ENCODE measurements at regions not wholly inside any gene's neighbourhood (a gene's known extent, or its start where the extent isn't known, plus 50 kb on each side); places are given as distances from the start of the nearest gene placed in this dataset.

DNA sequence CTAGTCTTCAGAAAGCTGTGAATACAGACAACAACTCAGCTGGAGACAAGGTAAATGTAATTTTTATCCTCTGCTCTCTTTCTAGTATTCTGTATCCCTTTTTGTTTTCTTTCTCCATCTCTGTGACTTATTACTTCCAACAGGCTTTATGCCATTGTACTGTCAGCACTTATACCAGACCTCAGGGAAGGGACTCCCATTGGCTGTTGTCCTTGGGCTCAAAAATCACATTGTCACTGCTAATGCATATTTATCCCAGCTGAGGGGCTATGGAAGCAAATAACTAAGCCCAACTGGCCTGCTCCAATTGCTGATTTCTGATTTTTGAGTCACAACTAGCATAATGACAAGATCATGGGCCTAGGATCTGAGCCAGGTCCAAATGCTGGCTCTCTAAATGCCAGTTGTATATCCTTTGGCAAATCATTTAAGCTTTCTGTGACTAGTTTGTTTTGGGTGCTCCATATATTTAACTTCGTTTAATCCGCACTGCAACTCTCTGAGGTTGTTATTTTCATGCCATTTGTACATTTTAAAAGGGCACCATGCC is 395.1 kb upstream of the GNPDA2 start:
- no peak overlapping the region for H3K4me3 ChIP-seq (ENCODE audit: low read length)
- H3K36me3 ChIP-seq (ENCODE audit: control insufficient read depth, insufficient read depth, low read length) = no peaks in the 10 kb centered on the region
- DNase-seq = no peak
- H3K4me1 ChIP-seq (ENCODE audit: control insufficient read depth, insufficient read depth, low read length) = no peaks in the 10 kb centered on the region
- no peaks in the 10 kb centered on the region for H3K9me3 ChIP-seq (ENCODE audit: control insufficient read depth, low read depth, low read length)
- no peaks in the 10 kb centered on the region for H3K27me3 ChIP-seq (ENCODE audit: control insufficient read depth, insufficient read depth, low read length)
- H3K27ac ChIP-seq (ENCODE audit: low read length) = no peak overlapping the region
- WGBS (ENCODE audit: insufficient coverage, low lambda C conversion rate) = no CpG with 5 or more reads among the region's 2 CpGs

DNA sequence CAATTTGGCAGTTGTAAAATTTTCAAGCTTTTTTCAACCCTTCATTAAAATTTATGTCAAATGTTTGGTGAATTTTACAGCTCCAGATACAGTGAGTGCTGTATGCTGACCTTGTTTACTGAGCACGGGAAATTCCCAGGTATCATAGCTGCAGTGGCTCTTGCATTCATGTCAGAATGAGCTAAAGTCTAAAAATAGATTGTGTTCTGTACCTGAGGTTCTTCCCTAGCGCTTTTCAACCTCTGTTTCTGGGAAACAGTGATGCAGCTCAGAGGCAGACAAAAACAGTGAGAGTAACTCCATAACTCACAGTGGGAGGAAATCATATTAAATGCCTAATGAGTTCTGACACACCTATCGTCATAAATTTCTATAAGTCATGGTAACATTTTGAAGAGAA is 393.8 kb upstream of the GNPDA2 start:
- H3K27me3 ChIP-seq (ENCODE audit: control insufficient read depth, insufficient read depth, low read length) = no peaks in the 10 kb centered on the region
- H3K4me3 ChIP-seq (ENCODE audit: low read length) = no peak overlapping the region
- H3K27ac ChIP-seq (ENCODE audit: low read length) = no peak overlapping the region
- DNase-seq = no peak
- H3K4me1 ChIP-seq (ENCODE audit: control insufficient read depth, insufficient read depth, low read length) = no peaks in the 10 kb centered on the region
- 60% methylated on average over 2 of the region's 3 CpGs for WGBS (ENCODE audit: insufficient coverage, low lambda C conversion rate)
- H3K9me3 ChIP-seq (ENCODE audit: control insufficient read depth, low read depth, low read length) = no peaks in the 10 kb centered on the region
- no peaks in the 10 kb centered on the region for H3K36me3 ChIP-seq (ENCODE audit: control insufficient read depth, insufficient read depth, low read length)

GRCh38 chr4:45119376-45119775 is 393.0 kb upstream of the GNPDA2 start:
- Histone ChIP-seq H3K9me3 (ENCODE audit: control insufficient read depth, low read depth, low read length) (no peaks in the 10 kb centered on the region), H3K4me1 (ENCODE audit: control insufficient read depth, insufficient read depth, low read length) (no peaks in the 10 kb centered on the region), H3K36me3 (ENCODE audit: control insufficient read depth, insufficient read depth, low read length) (no peaks in the 10 kb centered on the region), H3K4me3 (ENCODE audit: low read length) (no peak overlapping the region), H3K27me3 (ENCODE audit: control insufficient read depth, insufficient read depth, low read length) (no peaks in the 10 kb centered on the region), H3K27ac (ENCODE audit: low read length) (no peak overlapping the region)
- no CpG with 5 or more reads among the region's 1 CpG for WGBS (ENCODE audit: insufficient coverage, low lambda C conversion rate)
- DNase-seq = no peak

GRCh38 chr4:45102716-45103115 is 376.4 kb upstream of the GNPDA2 start:
- Histone ChIP-seq H3K4me1 (ENCODE audit: control insufficient read depth, insufficient read depth, low read length) (no peaks in the 10 kb centered on the region), H3K9me3 (ENCODE audit: control insufficient read depth, low read depth, low read length) (no peaks in the 10 kb centered on the region), H3K27me3 (ENCODE audit: control insufficient read depth, insufficient read depth, low read length) (no peaks in the 10 kb centered on the region), H3K4me3 (ENCODE audit: low read length) (no peak overlapping the region), H3K36me3 (ENCODE audit: control insufficient read depth, insufficient read depth, low read length) (no peaks in the 10 kb centered on the region), H3K27ac (ENCODE audit: low read length) (no peak overlapping the region)
- DNase-seq = no peak

GRCh38 chr4:45100956-45101818 is 374.8 kb upstream of the GNPDA2 start:
- Histone ChIP-seq H3K27me3 (ENCODE audit: control insufficient read depth, insufficient read depth, low read length) (no peaks in the 10 kb centered on the region), H3K9me3 (ENCODE audit: control insufficient read depth, low read depth, low read length) (no peaks in the 10 kb centered on the region), H3K4me3 (ENCODE audit: low read length) (no peak overlapping the region), H3K4me1 (ENCODE audit: control insufficient read depth, insufficient read depth, low read length) (no peaks in the 10 kb centered on the region), H3K27ac (ENCODE audit: low read length) (no peak overlapping the region), H3K36me3 (ENCODE audit: control insufficient read depth, insufficient read depth, low read length) (no peaks in the 10 kb centered on the region)
- no CpG with 5 or more reads among the region's 6 CpGs for WGBS (ENCODE audit: insufficient coverage, low lambda C conversion rate)
- DNase-seq = no peak

DNA sequence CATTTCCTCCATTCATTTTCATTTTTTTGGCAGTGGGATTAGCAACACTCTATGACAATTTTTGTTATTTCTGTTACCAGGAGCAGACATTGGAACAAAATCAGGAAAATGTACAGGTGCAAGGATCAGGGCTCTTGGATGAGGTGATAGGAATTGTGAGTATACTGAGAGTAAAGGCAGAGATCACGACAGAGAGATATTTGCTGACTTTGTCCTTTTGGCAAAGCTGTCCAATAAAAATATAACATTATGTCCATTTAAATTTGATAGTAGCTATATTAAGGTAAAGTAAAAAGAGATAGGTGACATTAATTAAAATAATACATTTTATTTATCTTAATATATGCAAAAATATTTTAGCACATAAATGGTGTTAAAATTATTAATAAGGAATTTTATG is 373.1 kb upstream of the GNPDA2 start:
- WGBS (ENCODE audit: insufficient coverage, low lambda C conversion rate) = no CpG with 5 or more reads among the region's 1 CpG
- no peaks in the 10 kb centered on the region for H3K27me3 ChIP-seq (ENCODE audit: control insufficient read depth, insufficient read depth, low read length)
- H3K4me3 ChIP-seq (ENCODE audit: low read length) = no peak overlapping the region
- no peaks in the 10 kb centered on the region for H3K36me3 ChIP-seq (ENCODE audit: control insufficient read depth, insufficient read depth, low read length)
- H3K9me3 ChIP-seq (ENCODE audit: control insufficient read depth, low read depth, low read length) = no peaks in the 10 kb centered on the region
- no peaks in the 10 kb centered on the region for H3K4me1 ChIP-seq (ENCODE audit: control insufficient read depth, insufficient read depth, low read length)
- no peak overlapping the region for H3K27ac ChIP-seq (ENCODE audit: low read length)
- no peak for DNase-seq

DNA sequence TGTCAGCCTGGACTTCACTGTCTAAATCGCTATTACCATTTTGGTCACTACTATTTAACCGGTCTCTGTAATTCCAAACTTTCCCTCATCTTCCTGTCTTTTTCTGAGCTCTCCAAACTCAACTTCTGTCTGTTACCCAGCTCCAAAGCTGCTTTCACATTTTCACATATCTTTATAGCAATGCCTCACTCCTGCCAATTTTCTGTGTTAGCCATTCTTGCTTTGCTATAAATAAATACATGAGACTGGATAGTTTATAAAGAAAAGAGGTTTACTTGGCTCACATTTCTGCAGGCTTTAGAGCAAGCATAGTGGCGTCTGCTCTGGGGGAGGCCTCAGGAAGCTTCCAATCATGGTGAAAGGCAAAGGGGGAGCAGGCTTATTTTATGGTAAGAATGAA is 368.3 kb upstream of the GNPDA2 start:
- 91% methylated on average over 2 of the region's 3 CpGs for WGBS (ENCODE audit: insufficient coverage, low lambda C conversion rate)
- no peak overlapping the region for H3K4me3 ChIP-seq (ENCODE audit: low read length)
- H3K36me3 ChIP-seq (ENCODE audit: control insufficient read depth, insufficient read depth, low read length) = no peaks in the 10 kb centered on the region
- no peak for DNase-seq
- H3K27me3 ChIP-seq (ENCODE audit: control insufficient read depth, insufficient read depth, low read length) = no peaks in the 10 kb centered on the region
- no peaks in the 10 kb centered on the region for H3K4me1 ChIP-seq (ENCODE audit: control insufficient read depth, insufficient read depth, low read length)
- H3K27ac ChIP-seq (ENCODE audit: low read length) = no peak overlapping the region
- H3K9me3 ChIP-seq (ENCODE audit: control insufficient read depth, low read depth, low read length) = peaks cover 4% of the 10 kb centered on the region

DNA sequence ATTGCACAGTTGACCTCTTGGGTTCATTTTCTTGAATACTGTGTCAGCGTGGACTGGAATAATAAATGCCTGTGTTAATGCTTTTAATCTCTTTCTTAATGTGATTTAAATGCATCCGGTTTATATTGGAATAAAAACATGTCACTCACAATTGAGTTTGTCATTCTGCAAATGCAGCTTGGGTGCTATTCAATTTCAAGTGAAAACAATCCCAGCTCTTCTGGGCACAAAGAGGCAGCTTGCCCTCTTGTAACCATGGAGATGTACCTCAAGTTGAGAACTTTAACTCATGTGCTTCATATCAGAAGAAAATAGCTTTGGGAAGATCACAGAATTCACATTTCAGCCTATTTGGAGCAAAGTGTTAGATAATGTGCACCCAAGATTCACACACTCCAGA is 355.7 kb upstream of the GNPDA2 start:
- no peak for DNase-seq
- Histone ChIP-seq H3K9me3 (ENCODE audit: control insufficient read depth, low read depth, low read length) (no peaks in the 10 kb centered on the region), H3K36me3 (ENCODE audit: control insufficient read depth, insufficient read depth, low read length) (no peaks in the 10 kb centered on the region), H3K27ac (ENCODE audit: low read length) (no peak overlapping the region), H3K4me1 (ENCODE audit: control insufficient read depth, insufficient read depth, low read length) (no peaks in the 10 kb centered on the region), H3K4me3 (ENCODE audit: low read length) (no peak overlapping the region), H3K27me3 (ENCODE audit: control insufficient read depth, insufficient read depth, low read length) (no peaks in the 10 kb centered on the region)
- 92% methylated on average over 2 of the region's 2 CpGs for WGBS (ENCODE audit: insufficient coverage, low lambda C conversion rate)

DNA sequence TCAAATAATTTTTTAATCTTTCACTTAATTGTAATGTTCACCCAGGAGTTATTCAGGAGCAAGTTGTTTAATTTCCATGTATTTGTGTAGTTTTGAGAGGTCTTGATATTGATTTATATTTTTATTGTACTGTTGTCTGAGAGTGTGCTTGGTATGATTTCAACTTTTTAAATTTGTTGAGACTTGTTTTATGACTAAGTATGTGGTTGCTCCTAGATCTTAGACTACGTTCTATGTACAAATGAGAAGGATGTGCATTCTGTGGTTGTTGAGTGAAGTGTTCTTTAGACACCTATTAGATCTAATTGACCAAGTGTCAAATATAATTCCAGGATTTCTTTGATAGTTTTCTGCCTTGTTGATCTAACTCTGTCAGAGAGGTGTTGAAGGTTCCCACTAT is 353.3 kb upstream of the GNPDA2 start:
- H3K4me1 ChIP-seq (ENCODE audit: control insufficient read depth, insufficient read depth, low read length) = no peaks in the 10 kb centered on the region
- WGBS (ENCODE audit: insufficient coverage, low lambda C conversion rate) = 100% methylated on average over 1 of the region's 1 CpG
- no peak overlapping the region for H3K27ac ChIP-seq (ENCODE audit: low read length)
- no peaks in the 10 kb centered on the region for H3K9me3 ChIP-seq (ENCODE audit: control insufficient read depth, low read depth, low read length)
- H3K36me3 ChIP-seq (ENCODE audit: control insufficient read depth, insufficient read depth, low read length) = no peaks in the 10 kb centered on the region
- H3K27me3 ChIP-seq (ENCODE audit: control insufficient read depth, insufficient read depth, low read length) = no peaks in the 10 kb centered on the region
- no peak overlapping the region for H3K4me3 ChIP-seq (ENCODE audit: low read length)
- no peak for DNase-seq

GRCh38 chr4:45078201-45078600 is 351.8 kb upstream of the GNPDA2 start:
- DNase-seq = no peak
- no peak overlapping the region for H3K4me3 ChIP-seq (ENCODE audit: low read length)
- no peaks in the 10 kb centered on the region for H3K9me3 ChIP-seq (ENCODE audit: control insufficient read depth, low read depth, low read length)
- H3K4me1 ChIP-seq (ENCODE audit: control insufficient read depth, insufficient read depth, low read length) = no peaks in the 10 kb centered on the region
- no peak overlapping the region for H3K27ac ChIP-seq (ENCODE audit: low read length)
- no peaks in the 10 kb centered on the region for H3K27me3 ChIP-seq (ENCODE audit: control insufficient read depth, insufficient read depth, low read length)
- H3K36me3 ChIP-seq (ENCODE audit: control insufficient read depth, insufficient read depth, low read length) = no peaks in the 10 kb centered on the region

DNA sequence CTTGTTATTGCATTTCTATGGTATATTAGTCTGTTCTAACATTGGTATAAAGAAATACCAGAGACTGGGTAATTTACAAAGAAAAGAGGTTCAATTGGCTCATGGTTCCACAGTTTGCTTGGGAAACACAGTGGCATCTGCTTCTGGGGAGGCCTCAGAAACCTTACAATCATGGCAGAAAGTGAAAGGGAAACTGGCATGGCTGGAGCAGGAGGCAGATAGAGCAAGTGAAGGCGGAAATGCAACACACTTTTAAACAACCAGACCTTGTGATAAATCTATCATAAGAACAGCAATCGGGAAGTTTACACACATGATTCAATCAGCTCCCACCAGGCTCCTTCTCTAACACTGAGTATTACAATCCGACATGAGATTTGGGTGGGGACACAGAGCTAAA is 346.6 kb upstream of the GNPDA2 start:
- no peak for DNase-seq
- 100% methylated on average over 1 of the region's 3 CpGs for WGBS (ENCODE audit: insufficient coverage, low lambda C conversion rate)
- no peak overlapping the region for H3K27ac ChIP-seq (ENCODE audit: low read length)
- H3K4me3 ChIP-seq (ENCODE audit: low read length) = no peak overlapping the region
- no peaks in the 10 kb centered on the region for H3K27me3 ChIP-seq (ENCODE audit: control insufficient read depth, insufficient read depth, low read length)
- no peaks in the 10 kb centered on the region for H3K36me3 ChIP-seq (ENCODE audit: control insufficient read depth, insufficient read depth, low read length)
- H3K4me1 ChIP-seq (ENCODE audit: control insufficient read depth, insufficient read depth, low read length) = no peaks in the 10 kb centered on the region
- H3K9me3 ChIP-seq (ENCODE audit: control insufficient read depth, low read depth, low read length) = no peaks in the 10 kb centered on the region

Data from large intestine (tissue), 3 donors.